ENCODE measurements at regions not wholly inside any gene's neighbourhood (a gene's known extent, or its start where the extent isn't known, plus 50 kb on each side); places are given as distances from the start of the nearest gene placed in this dataset.

- Histone ChIP-seq H3F3A (ENCODE audit: insufficient read depth) (no peaks in the 10 kb centered on the region), H3K9ac (ENCODE audit: low read length) (no peak overlapping the region), H3K79me2 (ENCODE audit: insufficient read depth, low read length) (no peaks in the 10 kb centered on the region), H3K9me3 (ENCODE audit: insufficient read depth, low read length) (no peaks in the 10 kb centered on the region), H3K36me3 (ENCODE audit: low read length) (no peaks in the 10 kb centered on the region), H3K27ac (ENCODE audit: low read depth, low read length) (no peak overlapping the region), H3K4me2 (ENCODE audit: low read depth, low read length, poor library complexity, severe bottlenecking) (no peak overlapping the region), H3K27me3 (ENCODE audit: low read length) (no peaks in the 10 kb centered on the region), H3K9me2 (replicated peaks; ENCODE audit: insufficient read depth, low read length) (no peaks in the 10 kb centered on the region), H3K4me3 (ENCODE audit: insufficient read depth, low read length, poor library complexity, severe bottlenecking) (no peak overlapping the region), H4K20me1 (ENCODE audit: low read depth, low read length) (no peaks in the 10 kb centered on the region), H2AFZ (ENCODE audit: low read depth, low read length, severe bottlenecking) (peak overlapping the region; percentile 2)
- TF ChIP-seq CTCF (IDR thresholded peaks at IDR 0.05; ENCODE audit: insufficient read depth, low read length, poor library complexity, severe bottlenecking) (no peak), EZH2phosphoT487 (conservative IDR thresholded peaks at IDR 0.05; ENCODE audit: low read length) (no peak)
Observed at GRCh38 chr21:22925032-22925431, 1926.8 kb downstream of the NCAM2 start.

- H3K4me3 ChIP-seq (ENCODE audit: insufficient read depth, low read length, poor library complexity, severe bottlenecking): no peak overlapping the region
- H3K9me2 ChIP-seq (replicated peaks; ENCODE audit: insufficient read depth, low read length): no peaks in the 10 kb centered on the region
- H2AFZ ChIP-seq (ENCODE audit: low read depth, low read length, severe bottlenecking): peak overlapping the region; percentile 56
- H3K27me3 ChIP-seq (ENCODE audit: low read length): no peaks in the 10 kb centered on the region
- no peak overlapping the region for H3K27ac ChIP-seq (ENCODE audit: low read depth, low read length)
- no peak overlapping the region for H3K9ac ChIP-seq (ENCODE audit: low read length)
- no peaks in the 10 kb centered on the region for H3F3A ChIP-seq (ENCODE audit: insufficient read depth)
- TF ChIP-seq CTCF (IDR thresholded peaks at IDR 0.05; ENCODE audit: insufficient read depth, low read length, poor library complexity, severe bottlenecking): no peak
- TF ChIP-seq EZH2phosphoT487 (conservative IDR thresholded peaks at IDR 0.05; ENCODE audit: low read length): no peak
- no peaks in the 10 kb centered on the region for H3K79me2 ChIP-seq (ENCODE audit: insufficient read depth, low read length)
- H3K36me3 ChIP-seq (ENCODE audit: low read length): no peaks in the 10 kb centered on the region
- no peaks in the 10 kb centered on the region for H3K9me3 ChIP-seq (ENCODE audit: insufficient read depth, low read length)
- H3K4me2 ChIP-seq (ENCODE audit: low read depth, low read length, poor library complexity, severe bottlenecking): no peak overlapping the region
- H4K20me1 ChIP-seq (ENCODE audit: low read depth, low read length): no peaks in the 10 kb centered on the region
Observed at GRCh38 chr21:22927469-22927868, 1929.3 kb downstream of the NCAM2 start.

GRCh38 chr21:22941779-22942490 is 1943.7 kb downstream of the NCAM2 start:
- Histone ChIP-seq H3K9me3 (ENCODE audit: insufficient read depth, low read length) (no peaks in the 10 kb centered on the region), H3K4me2 (ENCODE audit: low read depth, low read length, poor library complexity, severe bottlenecking) (no peak overlapping the region), H3K79me2 (ENCODE audit: insufficient read depth, low read length) (no peaks in the 10 kb centered on the region), H4K20me1 (ENCODE audit: low read depth, low read length) (no peaks in the 10 kb centered on the region), H3K27me3 (ENCODE audit: low read length) (no peaks in the 10 kb centered on the region), H3F3A (ENCODE audit: insufficient read depth) (no peaks in the 10 kb centered on the region), H3K4me3 (ENCODE audit: insufficient read depth, low read length, poor library complexity, severe bottlenecking) (no peak overlapping the region), H3K36me3 (ENCODE audit: low read length) (no peaks in the 10 kb centered on the region), H3K9me2 (replicated peaks; ENCODE audit: insufficient read depth, low read length) (no peaks in the 10 kb centered on the region), H2AFZ (ENCODE audit: low read depth, low read length, severe bottlenecking) (peak overlapping the region; percentile 59), H3K27ac (ENCODE audit: low read depth, low read length) (no peak overlapping the region), H3K9ac (ENCODE audit: low read length) (no peak overlapping the region)
- TF ChIP-seq EZH2phosphoT487 (conservative IDR thresholded peaks at IDR 0.05; ENCODE audit: low read length) (no peak), CTCF (IDR thresholded peaks at IDR 0.05; ENCODE audit: insufficient read depth, low read length, poor library complexity, severe bottlenecking) (no peak)
